ENCODE measurements at regions not wholly inside any gene's neighbourhood (a gene's known extent, or its start where the extent isn't known, plus 50 kb on each side); places are given as distances from the start of the nearest gene placed in this dataset.

GRCh38 chr22:35488513-35488912, 52.1 kb upstream of the RASD2 start:
- POLR2A ChIA-PET (ENCODE audit: unreplicated experiment) = no interaction called here
- no TSS peak for BruUV-seq (replicated peaks)

GRCh38 chr22:35489239-35489638, 51.4 kb upstream of the RASD2 start:
- H3F3A ChIP-seq (ENCODE audit: insufficient read depth, low read depth) = peaks cover 26% of the 10 kb centered on the region
- TF ChIP-seq EZH2 (IDR thresholded peaks at IDR 0.05; ENCODE audit: low read depth) (no peak), CTCF (conservative IDR thresholded peaks at IDR 0.05) (no peak)
- no peaks in the 10 kb centered on the region for H4K20me1 ChIP-seq (ENCODE audit: insufficient read depth)
- H3K27ac ChIP-seq = no peak overlapping the region
- intact Hi-C loops (cut with micrococcal nuclease; ENCODE audit: unreplicated experiment) = no loop called here
- BruUV-seq (replicated peaks) = no TSS peak
- no peaks in the 10 kb centered on the region for H3K27me3 ChIP-seq (ENCODE audit: insufficient read depth, low read depth)
- no peaks in the 10 kb centered on the region for H3K9me3 ChIP-seq (ENCODE audit: insufficient read depth, low read depth)
- DNase-seq = peak; percentile 53 to 59
- no peak overlapping the region for H3K4me3 ChIP-seq
- H3K36me3 ChIP-seq (ENCODE audit: low read depth) = no peaks in the 10 kb centered on the region
- peak overlapping the region; percentile 66; the same call in 1 of the 2 replicates for H2AFZ ChIP-seq
- peak overlapping the region; percentile 33 for H3K4me2 ChIP-seq
- peaks cover 9% of the 10 kb centered on the region; the same call in 1 of the 2 replicates for H3K4me1 ChIP-seq (replicated peaks; ENCODE audit: insufficient read depth)
- POLR2A ChIA-PET (ENCODE audit: unreplicated experiment) = no interaction called here
- no peaks in the 10 kb centered on the region for H3K79me2 ChIP-seq (ENCODE audit: low read depth)
- no peaks in the 10 kb centered on the region for H3K9me2 ChIP-seq (ENCODE audit: insufficient read depth)
- CTCF ChIA-PET = interaction anchor here (0.6 kb wide), 1 partner anchor 21 kb away, joined by 3 read pairs; no protein-coding TSS in a partner anchor

More at GRCh38 chr22:35488513-35488912, 52.1 kb upstream of the RASD2 start:
- Histone ChIP-seq H3K4me2 (no peak overlapping the region), H3K9me2 (ENCODE audit: insufficient read depth) (no peaks in the 10 kb centered on the region), H3K4me3 (no peak overlapping the region), H3F3A (ENCODE audit: insufficient read depth, low read depth) (peaks cover 26% of the 10 kb centered on the region), H4K20me1 (ENCODE audit: insufficient read depth) (no peaks in the 10 kb centered on the region), H3K9me3 (ENCODE audit: insufficient read depth, low read depth) (no peaks in the 10 kb centered on the region), H3K27ac (no peak overlapping the region), H3K4me1 (replicated peaks; ENCODE audit: insufficient read depth) (peaks cover 9% of the 10 kb centered on the region; the same call in 1 of the 2 replicates), H3K27me3 (ENCODE audit: insufficient read depth, low read depth) (no peaks in the 10 kb centered on the region), H2AFZ (no peak overlapping the region), H3K36me3 (ENCODE audit: low read depth) (no peaks in the 10 kb centered on the region), H3K79me2 (ENCODE audit: low read depth) (no peaks in the 10 kb centered on the region)
- DNase-seq = no peak
- no peak for TF ChIP-seq CTCF (conservative IDR thresholded peaks at IDR 0.05)
- no peak for TF ChIP-seq EZH2 (IDR thresholded peaks at IDR 0.05; ENCODE audit: low read depth)
- intact Hi-C loops (cut with micrococcal nuclease; ENCODE audit: unreplicated experiment) = no loop called here
- CTCF ChIA-PET = no interaction called here
